ENCODE measurements at regions not wholly inside any gene's neighbourhood (a gene's known extent, or its start where the extent isn't known, plus 50 kb on each side); places are given as distances from the start of the nearest gene placed in this dataset.

GRCh38 chr17:73773702-73774101, 129.5 kb upstream of the SDK2 start:
- 69 to 75% methylated on average over 7 of the region's 7 CpGs for WGBS, 2 donors
- H3K27me3 ChIP-seq (ENCODE audit: control insufficient read depth in 3 of 3, insufficient read depth in 3 of 3, low read length in 2 of 3): no peaks in the 10 kb centered on the region
- peaks cover 0 to 74% (median 18%) of the 10 kb centered on the region in 5 donors for H3K4me1 ChIP-seq (ENCODE audit: control insufficient read depth in 5 of 5, insufficient read depth in 5 of 5, low read length in 5 of 5)
- no peak for ATAC-seq (ENCODE audit: insufficient read depth, low FRiP score)
- H3K9ac ChIP-seq (ENCODE audit: insufficient read depth in 1 of 2, low read length in 2 of 2): no peak overlapping the region
- H3K36me3 ChIP-seq (ENCODE audit: control insufficient read depth in 4 of 4, insufficient read depth in 4 of 4, low read length in 4 of 4): no peaks in the 10 kb centered on the region
- H3K9me3 ChIP-seq (ENCODE audit: control insufficient read depth in 4 of 4, insufficient read depth in 3 of 4, low read length in 3 of 4): no peaks in the 10 kb centered on the region
- no peak overlapping the region for H3K27ac ChIP-seq (ENCODE audit: low read depth in 1 of 2, low read length in 1 of 2)
- H3K4me3 ChIP-seq: no peak overlapping the region
- no peak for TF ChIP-seq CTCF (IDR thresholded peaks at IDR 0.05; ENCODE audit: control extremely low read depth, extremely low read depth)
- no peak for DNase-seq

- Histone ChIP-seq H3K9ac (ENCODE audit: insufficient read depth in 1 of 2, low read length in 2 of 2) (no peak overlapping the region), H3K4me3 (no peak overlapping the region), H3K27ac (ENCODE audit: low read depth in 1 of 2, low read length in 1 of 2) (no peak overlapping the region), H3K9me3 (ENCODE audit: control insufficient read depth in 4 of 4, insufficient read depth in 3 of 4, low read length in 3 of 4) (peaks cover 0 to 3% (median 0%) of the 10 kb centered on the region in 4 donors), H3K27me3 (ENCODE audit: control insufficient read depth in 3 of 3, insufficient read depth in 3 of 3, low read length in 2 of 3) (no peaks in the 10 kb centered on the region), H3K4me1 (ENCODE audit: control insufficient read depth in 5 of 5, insufficient read depth in 5 of 5, low read length in 5 of 5) (peaks cover 0 to 70% (median 18%) of the 10 kb centered on the region in 5 donors), H3K36me3 (ENCODE audit: control insufficient read depth in 4 of 4, insufficient read depth in 4 of 4, low read length in 4 of 4) (no peaks in the 10 kb centered on the region)
- no peak for TF ChIP-seq CTCF (IDR thresholded peaks at IDR 0.05; ENCODE audit: control extremely low read depth, extremely low read depth)
- ATAC-seq (ENCODE audit: insufficient read depth, low FRiP score) (no peak), DNase-seq (no peak)
- WGBS, 2 donors: 70 to 82% methylated on average over 7 of the region's 7 CpGs
Measured at GRCh38 chr17:73774852-73775251, 130.6 kb upstream of the SDK2 start.

- no peak overlapping the region for H3K27ac ChIP-seq (ENCODE audit: low read depth in 1 of 2, low read length in 1 of 2)
- ATAC-seq (ENCODE audit: insufficient read depth, low FRiP score) (no peak), DNase-seq (peak; percentile 84 to 93 (median 90))
- H3K27me3 ChIP-seq (ENCODE audit: control insufficient read depth in 3 of 3, insufficient read depth in 3 of 3, low read length in 2 of 3): no peaks in the 10 kb centered on the region
- peaks cover 0 to 3% (median 0%) of the 10 kb centered on the region in 4 donors for H3K9me3 ChIP-seq (ENCODE audit: control insufficient read depth in 4 of 4, insufficient read depth in 3 of 4, low read length in 3 of 4)
- H3K4me3 ChIP-seq: no peak overlapping the region
- 74 to 88% methylated on average over 21 of the region's 21 CpGs for WGBS, 2 donors
- H3K4me1 ChIP-seq (ENCODE audit: control insufficient read depth in 5 of 5, insufficient read depth in 5 of 5, low read length in 5 of 5): peaks cover 0 to 55% (median 8%) of the 10 kb centered on the region in 5 donors
- H3K36me3 ChIP-seq (ENCODE audit: control insufficient read depth in 4 of 4, insufficient read depth in 4 of 4, low read length in 4 of 4): no peaks in the 10 kb centered on the region
- peak overlapping the region in 1 of 2 donors; percentile 64 for H3K9ac ChIP-seq (ENCODE audit: insufficient read depth in 1 of 2, low read length in 2 of 2)
- TF ChIP-seq CTCF (IDR thresholded peaks at IDR 0.05; ENCODE audit: control extremely low read depth, extremely low read depth): no peak
Measured at GRCh38 chr17:73776351-73777130, 132.3 kb upstream of the SDK2 start.

All from lung (tissue), 11 donors.